ENCODE measurements at regions not wholly inside any gene's neighbourhood (a gene's known extent, or its start where the extent isn't known, plus 50 kb on each side); places are given as distances from the start of the nearest gene placed in this dataset.

DNA sequence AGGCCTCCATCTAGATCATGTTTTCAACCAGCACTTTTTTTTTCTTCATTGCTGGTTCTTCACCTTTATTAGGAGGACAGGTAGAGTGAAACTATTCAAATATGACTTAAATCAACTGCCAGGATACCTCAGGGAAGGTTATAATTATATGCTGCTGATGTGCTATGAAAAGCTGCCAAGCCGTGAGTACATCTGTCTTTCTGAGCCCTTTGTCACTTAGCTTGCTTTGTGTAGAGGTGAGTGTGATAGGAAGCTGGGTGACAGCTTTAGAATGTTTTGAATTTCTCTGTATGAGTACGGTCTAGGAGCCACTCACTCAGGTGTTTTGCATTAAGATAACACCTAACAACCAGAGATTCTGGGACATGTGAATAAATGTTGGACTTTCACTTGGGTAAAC lies 365.2 kb downstream of the OTUD1 start:
- H3K9me3 Mint-ChIP-seq (ENCODE audit: unreplicated experiment): no peaks in the 10 kb centered on the region
- H3K27ac Mint-ChIP-seq (ENCODE audit: unreplicated experiment): no peak overlapping the region
- no peaks in the 10 kb centered on the region for H3K27me3 Mint-ChIP-seq (ENCODE audit: unreplicated experiment)
- TF ChIP-seq, protein P1, sequence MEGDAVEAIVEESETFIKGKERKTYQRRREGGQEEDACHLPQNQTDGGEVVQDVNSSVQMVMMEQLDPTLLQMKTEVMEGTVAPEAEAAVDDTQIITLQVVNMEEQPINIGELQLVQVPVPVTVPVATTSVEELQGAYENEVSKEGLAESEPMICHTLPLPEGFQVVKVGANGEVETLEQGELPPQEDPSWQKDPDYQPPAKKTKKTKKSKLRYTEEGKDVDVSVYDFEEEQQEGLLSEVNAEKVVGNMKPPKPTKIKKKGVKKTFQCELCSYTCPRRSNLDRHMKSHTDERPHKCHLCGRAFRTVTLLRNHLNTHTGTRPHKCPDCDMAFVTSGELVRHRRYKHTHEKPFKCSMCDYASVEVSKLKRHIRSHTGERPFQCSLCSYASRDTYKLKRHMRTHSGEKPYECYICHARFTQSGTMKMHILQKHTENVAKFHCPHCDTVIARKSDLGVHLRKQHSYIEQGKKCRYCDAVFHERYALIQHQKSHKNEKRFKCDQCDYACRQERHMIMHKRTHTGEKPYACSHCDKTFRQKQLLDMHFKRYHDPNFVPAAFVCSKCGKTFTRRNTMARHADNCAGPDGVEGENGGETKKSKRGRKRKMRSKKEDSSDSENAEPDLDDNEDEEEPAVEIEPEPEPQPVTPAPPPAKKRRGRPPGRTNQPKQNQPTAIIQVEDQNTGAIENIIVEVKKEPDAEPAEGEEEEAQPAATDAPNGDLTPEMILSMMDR (IDR thresholded peaks at IDR 0.05; ENCODE audit: partially characterized antibody, unreplicated experiment): no peak
- DNase-seq: no peak
- H3K36me3 Mint-ChIP-seq (ENCODE audit: unreplicated experiment): no peaks in the 10 kb centered on the region
- H3K4me3 Mint-ChIP-seq (ENCODE audit: unreplicated experiment): no peak overlapping the region
- H3K4me1 Mint-ChIP-seq (ENCODE audit: low read depth, unreplicated experiment): no peaks in the 10 kb centered on the region

DNA sequence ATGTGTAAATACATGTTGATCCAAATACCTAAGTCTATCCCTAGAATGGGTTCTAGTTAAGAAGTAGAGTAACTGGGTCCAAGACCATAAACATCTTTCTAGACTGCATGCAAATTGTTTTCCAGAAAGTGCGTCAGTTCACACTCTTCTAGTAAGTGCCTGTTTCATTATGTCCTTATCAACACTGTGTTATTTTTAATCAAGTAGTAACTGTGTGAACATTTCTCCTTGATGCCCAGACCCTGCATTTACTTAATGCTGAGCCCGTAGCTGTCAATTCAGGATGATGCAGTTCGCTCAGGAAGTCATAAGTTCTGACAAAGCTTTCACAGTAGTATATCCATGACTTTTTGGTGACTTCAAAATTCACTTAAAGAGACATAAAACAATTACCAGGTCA lies 374.8 kb downstream of the OTUD1 start:
- H3K27me3 Mint-ChIP-seq (ENCODE audit: unreplicated experiment): no peaks in the 10 kb centered on the region
- H3K36me3 Mint-ChIP-seq (ENCODE audit: unreplicated experiment): no peaks in the 10 kb centered on the region
- H3K27ac Mint-ChIP-seq (ENCODE audit: unreplicated experiment): no peak overlapping the region
- H3K4me3 Mint-ChIP-seq (ENCODE audit: unreplicated experiment): no peak overlapping the region
- no peak for DNase-seq
- H3K9me3 Mint-ChIP-seq (ENCODE audit: unreplicated experiment): no peaks in the 10 kb centered on the region
- TF ChIP-seq, protein P1 (IDR thresholded peaks at IDR 0.05; ENCODE audit: partially characterized antibody, unreplicated experiment): no peak
- peaks cover 5% of the 10 kb centered on the region for H3K4me1 Mint-ChIP-seq (ENCODE audit: low read depth, unreplicated experiment)

DNA sequence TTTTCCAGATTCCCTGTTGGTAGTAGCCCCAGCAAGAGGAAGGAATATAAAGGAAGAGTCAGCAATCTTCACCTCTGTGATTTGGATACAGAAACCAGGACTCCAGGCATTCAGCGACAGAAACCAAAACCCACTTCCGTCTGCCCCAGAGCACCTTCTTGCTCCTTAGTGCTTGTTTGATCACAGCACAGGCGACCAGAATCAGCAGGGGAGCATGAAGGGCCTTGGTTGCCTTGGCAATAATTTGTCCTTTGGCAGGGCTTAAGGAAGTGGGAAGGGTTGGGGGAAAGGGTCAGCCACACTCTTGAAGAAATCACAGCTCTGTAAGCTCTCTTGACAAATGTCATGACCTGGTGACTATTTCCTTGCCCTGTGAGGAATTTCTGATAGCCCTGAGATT lies 379.6 kb downstream of the OTUD1 start:
- H3K4me1 Mint-ChIP-seq (ENCODE audit: low read depth, unreplicated experiment): peaks cover 15% of the 10 kb centered on the region
- no peak overlapping the region for H3K27ac Mint-ChIP-seq (ENCODE audit: unreplicated experiment)
- no peak overlapping the region for H3K4me3 Mint-ChIP-seq (ENCODE audit: unreplicated experiment)
- H3K27me3 Mint-ChIP-seq (ENCODE audit: unreplicated experiment): no peaks in the 10 kb centered on the region
- no peaks in the 10 kb centered on the region for H3K36me3 Mint-ChIP-seq (ENCODE audit: unreplicated experiment)
- peaks cover 4% of the 10 kb centered on the region for H3K9me3 Mint-ChIP-seq (ENCODE audit: unreplicated experiment)
- DNase-seq: no peak
- TF ChIP-seq, protein P1 (IDR thresholded peaks at IDR 0.05; ENCODE audit: partially characterized antibody, unreplicated experiment): no peak

DNA sequence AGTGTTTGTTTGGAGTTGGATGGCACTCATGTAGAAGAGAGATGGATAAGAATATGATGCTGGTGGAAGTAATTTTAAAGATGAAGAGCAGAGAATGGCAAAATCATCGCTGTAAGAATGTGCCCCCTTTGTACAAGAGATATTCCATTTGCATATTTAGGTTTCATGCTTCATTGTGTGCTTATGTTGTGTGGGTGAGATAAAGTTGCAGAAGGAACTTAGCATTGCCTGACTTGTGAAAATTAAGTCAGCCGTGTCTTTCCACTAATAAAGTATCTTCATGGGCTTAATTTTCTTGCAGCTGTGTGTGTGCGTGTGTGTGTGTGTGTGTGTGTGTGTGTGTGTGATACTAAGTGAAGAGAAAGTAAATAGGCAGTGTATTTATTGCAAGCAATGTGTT lies 381.9 kb downstream of the OTUD1 start:
- peak overlapping the region; percentile 41 for H3K27ac Mint-ChIP-seq (ENCODE audit: unreplicated experiment)
- no peaks in the 10 kb centered on the region for H3K36me3 Mint-ChIP-seq (ENCODE audit: unreplicated experiment)
- H3K27me3 Mint-ChIP-seq (ENCODE audit: unreplicated experiment): no peaks in the 10 kb centered on the region
- H3K4me1 Mint-ChIP-seq (ENCODE audit: low read depth, unreplicated experiment): peaks cover 15% of the 10 kb centered on the region
- TF ChIP-seq, protein P1 (IDR thresholded peaks at IDR 0.05; ENCODE audit: partially characterized antibody, unreplicated experiment): no peak
- H3K9me3 Mint-ChIP-seq (ENCODE audit: unreplicated experiment): peaks cover 4% of the 10 kb centered on the region
- no peak for DNase-seq
- no peak overlapping the region for H3K4me3 Mint-ChIP-seq (ENCODE audit: unreplicated experiment)

DNA sequence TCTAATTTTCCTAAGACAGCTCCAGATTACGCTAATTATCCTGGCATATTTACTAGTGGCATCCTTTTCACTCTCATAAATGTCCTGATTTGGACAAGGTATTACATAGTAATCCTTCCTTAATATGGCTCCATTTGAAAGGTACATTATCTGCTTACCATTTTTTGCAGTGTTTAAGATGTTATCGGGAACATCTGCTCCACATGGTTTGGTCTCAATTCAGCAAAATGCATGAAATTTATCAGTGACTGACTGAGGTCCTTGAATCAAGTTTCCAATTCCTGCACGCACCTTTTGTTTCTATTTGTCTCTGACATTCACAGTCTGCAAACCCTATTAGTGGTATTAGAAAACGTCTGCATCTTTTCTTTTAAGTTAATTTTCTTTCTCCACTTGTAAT lies 384.1 kb upstream of the KIAA1217 start:
- Mint-ChIP-seq H3K36me3 (ENCODE audit: unreplicated experiment) (no peaks in the 10 kb centered on the region), H3K27me3 (ENCODE audit: unreplicated experiment) (no peaks in the 10 kb centered on the region), H3K9me3 (ENCODE audit: unreplicated experiment) (peaks cover 4% of the 10 kb centered on the region), H3K27ac (ENCODE audit: unreplicated experiment) (no peak overlapping the region), H3K4me1 (ENCODE audit: low read depth, unreplicated experiment) (peaks cover 17% of the 10 kb centered on the region), H3K4me3 (ENCODE audit: unreplicated experiment) (no peak overlapping the region)
- TF ChIP-seq, protein P1 (IDR thresholded peaks at IDR 0.05; ENCODE audit: partially characterized antibody, unreplicated experiment): no peak
- DNase-seq: no peak
